SH-SY5Y (cell line): ENCODE measurements at regions not wholly inside any gene's neighbourhood (a gene's known extent, or its start where the extent isn't known, plus 50 kb on each side); places are given as distances from the start of the nearest gene placed in this dataset.

Experiments
- GATA2 ChIP-seq: IDR thresholded peaks from 2 replicates; pipeline ENCODE4 v1.6.1; 2011; ENCODE audit warnings: mild to moderate bottlenecking, low read depth, low read length
- GATA3 ChIP-seq: IDR thresholded peaks from 2 replicates; pipeline ENCODE4 v1.6.1; 2011; ENCODE audit warnings: low read depth, mild to moderate bottlenecking, low read length, moderate library complexity

DNA sequence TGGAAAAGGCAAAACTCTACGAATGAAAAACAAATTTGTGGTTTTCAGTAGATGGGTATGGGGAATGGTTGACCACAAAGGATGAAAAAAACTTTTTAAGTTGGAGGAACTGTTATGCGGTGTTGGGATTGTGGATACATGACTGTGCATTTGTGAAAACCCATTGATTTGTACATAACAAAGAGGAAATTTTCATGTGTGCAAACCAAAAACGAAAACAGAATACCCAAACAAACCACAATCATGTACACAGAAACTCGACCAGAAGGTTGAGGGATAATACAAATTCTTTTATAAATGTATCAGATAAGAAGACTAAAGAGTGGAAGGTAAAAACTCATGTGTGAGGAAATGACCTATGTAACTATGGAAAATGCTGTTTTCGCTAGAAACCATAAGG lies 1012.4 kb downstream of the CDH18 start:
- TF ChIP-seq GATA3 = no peak
- TF ChIP-seq GATA2 = no peak
